Dermis microvascular lymphatic vessel endothelial cell (primary cell): ENCODE measurements at regions not wholly inside any gene's neighbourhood (a gene's known extent, or its start where the extent isn't known, plus 50 kb on each side); places are given as distances from the start of the nearest gene placed in this dataset.
A peak's percentile ranks its signal among the peaks of the same experiment; 100 is the strongest.
"Not testable (repeated sequence)": the region's sequence is repeated elsewhere in the genome, so short reads cannot be mapped to it uniquely, and the experiment has no call there.

Experiments used
- DNase-seq, 2 donors: peaks; one replicate each; pipeline versions ENCODE4 v3.0.0 to v3.0.0-alpha.2; 2010; ENCODE audit warnings: low read depth in 2 of 2

- no peak for DNase-seq
Measured at GRCh38 chr14:101078170-101078891, 174.8 kb upstream of the RTL1 start.

- no peak for DNase-seq
Measured at GRCh38 chr14:101078892-101079221, 175.3 kb upstream of the RTL1 start.

GRCh38 chr14:101080922-101081593 is 177.5 kb upstream of the RTL1 start:
- DNase-seq: no peak

GRCh38 chr14:101082036-101082435 is 178.5 kb upstream of the RTL1 start:
- DNase-seq: no peak

GRCh38 chr14:101082436-101083384 is 179.2 kb upstream of the RTL1 start:
- no peak for DNase-seq

GRCh38 chr14:101083564-101084435 is 180.3 kb upstream of the RTL1 start:
- DNase-seq: no peak

GRCh38 chr14:101084436-101084826 is 180.9 kb upstream of the RTL1 start:
- no peak for DNase-seq

GRCh38 chr14:101086926-101087325 is 183.4 kb upstream of the RTL1 start:
- no peak for DNase-seq

- DNase-seq: no peak
Measured at GRCh38 chr14:101087614-101088394, 184.3 kb upstream of the RTL1 start.

GRCh38 chr14:101088395-101088667 is 184.8 kb upstream of the RTL1 start:
- no peak for DNase-seq

GRCh38 chr14:101088714-101089113 is 185.2 kb upstream of the RTL1 start:
- DNase-seq: no peak

- not testable (repeated sequence) for DNase-seq
Measured at GRCh38 chr14:101090478-101090877, 187.0 kb upstream of the RTL1 start.

GRCh38 chr14:101090976-101091375 is 187.5 kb upstream of the RTL1 start:
- DNase-seq: no peak

- DNase-seq: not testable (repeated sequence)
Measured at GRCh38 chr14:101094916-101095315, 191.4 kb upstream of the RTL1 start.

GRCh38 chr14:101096551-101096950 is 193.0 kb upstream of the RTL1 start:
- no peak for DNase-seq

GRCh38 chr14:101097109-101097793 is 193.7 kb upstream of the RTL1 start:
- DNase-seq: peak in 1 of 2 donors; percentile 29

GRCh38 chr14:101098177-101098576 is 194.7 kb upstream of the RTL1 start:
- no peak for DNase-seq

- DNase-seq: peak in 1 of 2 donors; percentile 94
Measured at GRCh38 chr14:101098641-101099040, 195.1 kb upstream of the RTL1 start.

- DNase-seq: no peak
Measured at GRCh38 chr14:101101456-101102056, 198.0 kb upstream of the RTL1 start.

- no peak for DNase-seq
Measured at GRCh38 chr14:101102875-101103274, 199.4 kb upstream of the RTL1 start.
